NCI-H1105 (cell line): ENCODE measurements at regions not wholly inside any gene's neighbourhood (a gene's known extent, or its start where the extent isn't known, plus 50 kb on each side); places are given as distances from the start of the nearest gene placed in this dataset.
A peak's percentile ranks its signal among the peaks of the same experiment; 100 is the strongest.

ENCODE experiments used
- DNase-seq: peaks from one replicate; lab custom pipeline; 2025; lab: John Stamatoyannopoulos, UW

GRCh38 chr3:89043406-89043932, 64.0 kb upstream of the EPHA3 start:
- peak; percentile 47 for DNase-seq

- DNase-seq = no peak
These were observed 60.8 kb upstream of the EPHA3 start for GRCh38 chr3:89046661-89047060.

GRCh38 chr3:89049119-89049518, 58.3 kb upstream of the EPHA3 start:
- no peak for DNase-seq

- DNase-seq = no peak
These were observed 55.0 kb upstream of the EPHA3 start for GRCh38 chr3:89052386-89052785.

GRCh38 chr3:89057398-89057797, 50.0 kb upstream of the EPHA3 start:
- DNase-seq = no peak
